Neural crest cell (in vitro differentiated cells): ENCODE measurements at regions not wholly inside any gene's neighbourhood (a gene's known extent, or its start where the extent isn't known, plus 50 kb on each side); places are given as distances from the start of the nearest gene placed in this dataset.
A peak's percentile ranks its signal among the peaks of the same experiment; 100 is the strongest.

Experiments used
- DNase-seq: peaks from one replicate; pipeline ENCODE4 v3.0.0; 2021; ENCODE audit warnings: low read depth, mixed read lengths, low spot score
- H3K27ac Mint-ChIP-seq: one replicate; pipeline ENCODE4 v1.8.0; 2021; ENCODE audit warnings: mild to moderate bottlenecking, mixed read lengths; ENCODE audit not compliant: unreplicated experiment
- H3K27me3 Mint-ChIP-seq: 2 replicates; pipeline ENCODE4 v1.8.0; 2021; ENCODE audit warnings: low read depth, mild to moderate bottlenecking, mixed read lengths
- H3K36me3 Mint-ChIP-seq: 2 replicates; pipeline ENCODE4 v1.8.0; 2021; ENCODE audit warnings: low read depth, mild to moderate bottlenecking, mixed read lengths
- H3K4me1 Mint-ChIP-seq: 2 replicates; pipeline ENCODE4 v1.8.0; 2021; ENCODE audit warnings: mixed read lengths
- H3K4me3 Mint-ChIP-seq: one replicate; pipeline ENCODE4 v1.8.0; 2021; ENCODE audit warnings: mild to moderate bottlenecking, mixed read lengths
- H3K9me3 Mint-ChIP-seq: 2 replicates; pipeline ENCODE4 v1.8.0; 2021; ENCODE audit warnings: mixed read lengths
- TF ChIP-seq, protein P1 (sequence below): fragments of 200-600 bp; sonication (generic); conservative IDR thresholded peaks from 2 replicates; pipeline ENCODE4 v1.5.0; 2021; ENCODE audit warnings: antibody characterized with exemption, mild to moderate bottlenecking

DNA sequence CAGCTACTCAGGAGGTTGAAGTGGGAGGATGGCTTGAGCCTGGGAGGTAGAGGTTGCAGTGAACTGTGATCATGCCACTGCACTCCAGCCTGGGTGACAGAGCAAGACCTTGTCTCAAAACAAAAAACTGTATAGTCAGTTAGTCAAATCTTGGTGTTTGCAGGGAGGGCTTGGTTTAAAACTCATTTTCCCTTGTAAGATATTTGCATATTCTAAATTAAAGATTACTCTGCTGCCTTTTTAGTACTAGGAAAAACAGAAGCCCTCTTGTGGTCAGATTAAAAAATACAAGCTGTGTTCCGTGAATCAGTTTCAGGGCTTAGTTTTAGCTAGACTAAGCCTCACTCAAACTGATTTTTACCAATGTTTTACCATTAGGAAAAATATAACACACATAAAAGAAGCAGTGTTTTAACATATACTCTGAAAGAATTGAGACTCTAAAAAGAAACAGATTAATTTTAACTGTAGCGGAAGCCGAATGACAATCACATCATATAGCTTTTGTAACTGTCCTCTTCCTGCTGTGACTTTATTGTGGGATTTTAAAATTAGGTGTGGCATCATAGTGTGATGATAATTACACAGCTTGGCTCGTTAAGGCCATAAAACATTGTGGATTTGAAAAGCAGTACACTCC is 84.9 kb upstream of the BASP1 start:
- Mint-ChIP-seq H3K36me3 (no peaks in the 10 kb centered on the region), H3K27ac (no peak overlapping the region), H3K9me3 (peaks cover 6% of the 10 kb centered on the region), H3K4me3 (no peak overlapping the region), H3K27me3 (no peaks in the 10 kb centered on the region), H3K4me1 (peaks cover 15% of the 10 kb centered on the region)
- TF ChIP-seq, protein P1, sequence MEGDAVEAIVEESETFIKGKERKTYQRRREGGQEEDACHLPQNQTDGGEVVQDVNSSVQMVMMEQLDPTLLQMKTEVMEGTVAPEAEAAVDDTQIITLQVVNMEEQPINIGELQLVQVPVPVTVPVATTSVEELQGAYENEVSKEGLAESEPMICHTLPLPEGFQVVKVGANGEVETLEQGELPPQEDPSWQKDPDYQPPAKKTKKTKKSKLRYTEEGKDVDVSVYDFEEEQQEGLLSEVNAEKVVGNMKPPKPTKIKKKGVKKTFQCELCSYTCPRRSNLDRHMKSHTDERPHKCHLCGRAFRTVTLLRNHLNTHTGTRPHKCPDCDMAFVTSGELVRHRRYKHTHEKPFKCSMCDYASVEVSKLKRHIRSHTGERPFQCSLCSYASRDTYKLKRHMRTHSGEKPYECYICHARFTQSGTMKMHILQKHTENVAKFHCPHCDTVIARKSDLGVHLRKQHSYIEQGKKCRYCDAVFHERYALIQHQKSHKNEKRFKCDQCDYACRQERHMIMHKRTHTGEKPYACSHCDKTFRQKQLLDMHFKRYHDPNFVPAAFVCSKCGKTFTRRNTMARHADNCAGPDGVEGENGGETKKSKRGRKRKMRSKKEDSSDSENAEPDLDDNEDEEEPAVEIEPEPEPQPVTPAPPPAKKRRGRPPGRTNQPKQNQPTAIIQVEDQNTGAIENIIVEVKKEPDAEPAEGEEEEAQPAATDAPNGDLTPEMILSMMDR, result peak; percentile 83
- DNase-seq, result no peak

DNA sequence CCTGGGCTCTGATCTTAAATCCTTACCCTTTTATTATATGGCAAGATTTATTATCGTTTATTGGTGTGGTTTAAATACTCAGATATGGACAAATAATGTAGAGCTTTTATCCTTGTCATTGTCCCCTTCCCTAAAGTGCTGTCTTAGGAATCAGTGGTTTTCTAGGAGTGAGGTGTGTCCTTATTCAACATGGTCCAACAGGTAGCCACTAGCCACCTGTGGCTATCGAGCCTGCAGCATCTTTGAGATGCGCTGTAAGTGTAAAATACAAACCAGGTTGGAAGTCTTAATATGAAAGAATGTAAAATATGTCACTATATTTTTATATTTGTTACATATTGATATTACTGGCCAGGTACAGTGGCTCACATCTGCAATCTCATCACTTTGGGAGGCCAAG is 82.4 kb upstream of the BASP1 start:
- TF ChIP-seq, protein P1, result no peak
- H3K9me3 Mint-ChIP-seq, result peaks cover 6% of the 10 kb centered on the region
- H3K27me3 Mint-ChIP-seq, result no peaks in the 10 kb centered on the region
- H3K4me1 Mint-ChIP-seq, result peaks cover 3% of the 10 kb centered on the region
- no peak for DNase-seq
- no peak overlapping the region for H3K27ac Mint-ChIP-seq
- H3K4me3 Mint-ChIP-seq, result no peak overlapping the region
- no peaks in the 10 kb centered on the region for H3K36me3 Mint-ChIP-seq

DNA sequence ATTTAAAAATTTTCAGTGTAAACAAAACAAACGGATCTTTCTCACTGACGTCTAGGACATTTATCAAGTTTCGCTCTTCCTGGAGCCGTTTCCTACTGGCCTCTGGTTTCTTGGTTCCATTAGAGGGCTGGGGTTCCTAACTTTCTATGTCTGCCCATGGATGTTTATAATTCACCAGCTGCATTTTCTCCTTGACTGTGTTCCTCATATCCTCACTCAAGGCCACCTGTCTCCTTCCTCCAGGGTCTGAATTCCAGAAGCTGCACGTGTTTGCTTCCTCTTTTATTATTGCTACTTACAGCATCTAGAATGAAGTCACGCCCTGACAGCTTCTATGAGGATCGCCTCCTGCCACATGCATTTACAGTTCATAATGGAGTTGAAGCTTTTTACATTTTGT is 74.1 kb upstream of the BASP1 start:
- H3K27ac Mint-ChIP-seq, result no peak overlapping the region
- no peaks in the 10 kb centered on the region for H3K27me3 Mint-ChIP-seq
- H3K9me3 Mint-ChIP-seq, result peaks cover 2% of the 10 kb centered on the region
- peaks cover 26% of the 10 kb centered on the region for H3K4me1 Mint-ChIP-seq
- peaks cover 2% of the 10 kb centered on the region for H3K36me3 Mint-ChIP-seq
- TF ChIP-seq, protein P1, result no peak
- no peak overlapping the region for H3K4me3 Mint-ChIP-seq
- DNase-seq, result no peak

DNA sequence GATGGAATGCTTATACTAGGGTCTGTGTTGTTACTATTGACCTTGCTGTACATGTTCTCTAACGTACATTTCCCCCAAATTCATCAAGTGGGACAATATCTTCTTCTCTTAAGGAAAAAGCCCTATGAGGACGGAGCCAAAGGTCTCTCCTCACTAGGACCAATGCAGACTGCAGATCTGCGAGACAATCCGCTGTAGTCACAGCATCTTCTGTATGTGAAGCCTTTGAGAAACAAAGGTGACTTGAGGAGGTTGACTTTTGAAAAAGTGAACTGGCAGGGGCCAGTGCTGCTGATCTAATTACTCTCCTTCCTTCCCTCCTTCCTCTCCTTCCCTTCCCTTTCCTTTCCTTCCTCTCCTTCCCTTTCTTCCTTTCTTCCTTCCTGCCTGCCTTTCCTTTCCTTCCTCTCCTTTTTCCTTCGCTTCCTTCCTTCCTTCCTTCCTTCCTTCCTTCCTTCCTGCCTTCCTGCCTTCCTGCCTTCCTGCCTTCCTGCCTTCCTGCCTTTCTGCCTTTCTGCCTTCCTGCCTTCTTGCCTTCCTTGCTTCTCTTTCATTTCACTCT is 71.1 kb upstream of the BASP1 start:
- TF ChIP-seq, protein P1, result no peak
- Mint-ChIP-seq H3K4me3 (no peak overlapping the region), H3K4me1 (peaks cover 27% of the 10 kb centered on the region), H3K9me3 (peaks cover 2% of the 10 kb centered on the region), H3K36me3 (peaks cover 2% of the 10 kb centered on the region), H3K27me3 (no peaks in the 10 kb centered on the region), H3K27ac (peak overlapping the region; percentile 71)
- no peak for DNase-seq

DNA sequence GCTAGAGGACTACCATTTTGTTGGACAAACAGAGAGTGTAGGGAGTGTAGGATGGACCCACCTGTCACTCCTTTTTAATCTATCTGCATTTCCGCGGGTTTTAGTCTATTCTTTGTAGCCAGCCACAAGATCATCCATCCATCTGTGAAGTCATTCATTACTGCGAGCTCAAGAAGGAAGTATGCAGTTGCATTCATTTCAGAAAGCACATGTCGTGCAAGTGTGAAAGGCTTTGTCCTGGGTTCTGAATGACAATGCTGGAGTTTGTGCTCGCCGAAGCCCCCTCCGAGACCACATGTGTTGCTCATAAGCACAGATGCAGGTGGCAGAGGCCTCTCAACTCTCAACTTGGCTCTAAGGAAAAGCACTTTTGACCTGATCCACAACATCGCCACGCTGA is 70.3 kb upstream of the BASP1 start:
- Mint-ChIP-seq H3K36me3 (peaks cover 2% of the 10 kb centered on the region), H3K27me3 (no peaks in the 10 kb centered on the region), H3K4me1 (peaks cover 35% of the 10 kb centered on the region), H3K9me3 (peaks cover 2% of the 10 kb centered on the region), H3K4me3 (no peak overlapping the region), H3K27ac (peak overlapping the region; percentile 4)
- no peak for DNase-seq
- TF ChIP-seq, protein P1, result no peak
